Neural cell (in vitro differentiated cells): ENCODE measurements at regions not wholly inside any gene's neighbourhood (a gene's known extent, or its start where the extent isn't known, plus 50 kb on each side); places are given as distances from the start of the nearest gene placed in this dataset.

Experiments used
- H2AFZ ChIP-seq: fragments of 200-600, 300-800 bp; sonication (generic), shearing (Covaris generic); 2 replicates; pipeline ENCODE4 v1.6.0; 2014; ENCODE audit warnings: low read depth, mild to moderate bottlenecking, antibody characterized with exemption, low read length, moderate library complexity
- H3F3A ChIP-seq: fragments of 200-600 bp; shearing (Covaris generic); 2 replicates; pipeline ENCODE4 v1.6.1; 2016; ENCODE audit warnings: mild to moderate bottlenecking, moderate library complexity, mixed read lengths, antibody characterized with exemption, low read length; ENCODE audit not compliant: insufficient read depth, poor library complexity, severe bottlenecking
- H3K27ac ChIP-seq: fragments of 200-600, 300-800 bp; sonication (generic), shearing (Covaris generic); 2 replicates; pipeline ENCODE4 v1.5.1; 2014; ENCODE audit warnings: mild to moderate bottlenecking, low read length, moderate library complexity
- H3K27me3 ChIP-seq: fragments of 300-800, 200-600 bp; sonication (generic), shearing (Covaris generic); 2 replicates; pipeline ENCODE4 v1.6.0; 2014; ENCODE audit warnings: mild to moderate bottlenecking, low read depth, low read length, moderate library complexity; ENCODE audit not compliant: insufficient read depth
- H3K36me3 ChIP-seq: fragments of 300-800, 200-600 bp; sonication (generic), shearing (Covaris generic); 2 replicates; pipeline ENCODE4 v1.5.1; 2014; ENCODE audit warnings: mild to moderate bottlenecking, antibody characterized with exemption, low read length, moderate library complexity; ENCODE audit not compliant: insufficient read depth
- H3K4me2 ChIP-seq: fragments of 300-800, 200-600 bp; sonication (generic), shearing (Covaris generic); 2 replicates; pipeline ENCODE4 v1.6.0; 2014; ENCODE audit warnings: mild to moderate bottlenecking, low read length
- H3K4me3 ChIP-seq: fragments of 300-800, 200-600 bp; sonication (generic), shearing (Covaris generic); 2 replicates; pipeline ENCODE4 v1.5.1; 2014; ENCODE audit warnings: mild to moderate bottlenecking, low read length, moderate library complexity
- H3K79me2 ChIP-seq: fragments of 200-600 bp; shearing (Covaris generic); replicated peaks from 2 replicates; pipeline ENCODE4 v1.6.0; 2014; ENCODE audit warnings: mild to moderate bottlenecking, low read length, moderate library complexity; ENCODE audit not compliant: insufficient read depth
- H3K9ac ChIP-seq: fragments of 300-800, 200-600 bp; sonication (generic), shearing (Covaris generic); 2 replicates; pipeline ENCODE4 v1.6.1; 2016; ENCODE audit warnings: mild to moderate bottlenecking, low read length, mixed read lengths
- H3K9me2 ChIP-seq: fragments of 200-600 bp; shearing (Covaris generic); 2 replicates; pipeline ENCODE4 v1.6.1; 2016; ENCODE audit warnings: mild to moderate bottlenecking, low read length, mixed read lengths; ENCODE audit not compliant: insufficient read depth
- H3K9me3 ChIP-seq: fragments of 200-600, 300-800 bp; sonication (generic), shearing (Covaris generic); 2 replicates; pipeline ENCODE4 v1.6.1; 2016; ENCODE audit warnings: mild to moderate bottlenecking, mixed run types, low read length, moderate library complexity, mixed read lengths
- H4K20me1 ChIP-seq: fragments of 200-600 bp; shearing (Covaris generic); 2 replicates; pipeline ENCODE4 v1.6.1; 2016; ENCODE audit warnings: mild to moderate bottlenecking, mixed run types; ENCODE audit not compliant: insufficient read depth
- EP300 ChIP-seq: fragments of 450-650 bp; conservative IDR thresholded peaks from 2 replicates; pipeline ENCODE4 v1.6.1; 2014; ENCODE audit warnings: antibody characterized with exemption, mild to moderate bottlenecking, moderate library complexity; ENCODE audit not compliant: poor library complexity, severe bottlenecking
- EZH2 ChIP-seq: fragments of 200-600, 300-800 bp; shearing (Covaris generic), sonication (generic); IDR thresholded peaks from 2 replicates; pipeline ENCODE4 v1.6.1; 2014; ENCODE audit warnings: antibody characterized with exemption, low read length, borderline replicate concordance, mild to moderate bottlenecking; ENCODE audit not compliant: insufficient read depth, poor library complexity, severe bottlenecking
- POLR2AphosphoS5 ChIP-seq: IDR thresholded peaks from 2 replicates; pipeline ENCODE4 v1.6.1; 2012
- RAD21 ChIP-seq: fragments of 450-650 bp; conservative IDR thresholded peaks from 2 replicates; pipeline ENCODE4 v1.6.1; 2014; ENCODE audit warnings: antibody characterized with exemption, mild to moderate bottlenecking, moderate library complexity
- REST ChIP-seq: IDR thresholded peaks from 2 replicates; pipeline ENCODE4 v1.6.1; 2012; ENCODE audit warnings: borderline replicate concordance
- TAF1 ChIP-seq: IDR thresholded peaks from 2 replicates; pipeline ENCODE4 v1.6.1; 2012; ENCODE audit warnings: low read depth
- TF ChIP-seq, protein P1 (sequence below): fragments of 450-650 bp; IDR thresholded peaks from 2 replicates; pipeline ENCODE4 v1.5.1; 2014; ENCODE audit warnings: antibody characterized with exemption, mild to moderate bottlenecking, moderate library complexity; ENCODE audit not compliant: poor library complexity, severe bottlenecking

GRCh38 chr1:239997160-239997514 is 94.5 kb upstream of the FMN2 start:
- Histone ChIP-seq H3K9me3 (no peaks in the 10 kb centered on the region), H3K79me2 (no peaks in the 10 kb centered on the region), H4K20me1 (no peaks in the 10 kb centered on the region), H3K27ac (no peak overlapping the region), H2AFZ (no peak overlapping the region), H3F3A (no peaks in the 10 kb centered on the region), H3K36me3 (no peaks in the 10 kb centered on the region), H3K4me3 (no peak overlapping the region), H3K4me2 (no peak overlapping the region), H3K9me2 (no peaks in the 10 kb centered on the region), H3K27me3 (no peaks in the 10 kb centered on the region), H3K9ac (no peak overlapping the region)
- no peak for TF ChIP-seq TAF1
- TF ChIP-seq POLR2AphosphoS5 = no peak

DNA sequence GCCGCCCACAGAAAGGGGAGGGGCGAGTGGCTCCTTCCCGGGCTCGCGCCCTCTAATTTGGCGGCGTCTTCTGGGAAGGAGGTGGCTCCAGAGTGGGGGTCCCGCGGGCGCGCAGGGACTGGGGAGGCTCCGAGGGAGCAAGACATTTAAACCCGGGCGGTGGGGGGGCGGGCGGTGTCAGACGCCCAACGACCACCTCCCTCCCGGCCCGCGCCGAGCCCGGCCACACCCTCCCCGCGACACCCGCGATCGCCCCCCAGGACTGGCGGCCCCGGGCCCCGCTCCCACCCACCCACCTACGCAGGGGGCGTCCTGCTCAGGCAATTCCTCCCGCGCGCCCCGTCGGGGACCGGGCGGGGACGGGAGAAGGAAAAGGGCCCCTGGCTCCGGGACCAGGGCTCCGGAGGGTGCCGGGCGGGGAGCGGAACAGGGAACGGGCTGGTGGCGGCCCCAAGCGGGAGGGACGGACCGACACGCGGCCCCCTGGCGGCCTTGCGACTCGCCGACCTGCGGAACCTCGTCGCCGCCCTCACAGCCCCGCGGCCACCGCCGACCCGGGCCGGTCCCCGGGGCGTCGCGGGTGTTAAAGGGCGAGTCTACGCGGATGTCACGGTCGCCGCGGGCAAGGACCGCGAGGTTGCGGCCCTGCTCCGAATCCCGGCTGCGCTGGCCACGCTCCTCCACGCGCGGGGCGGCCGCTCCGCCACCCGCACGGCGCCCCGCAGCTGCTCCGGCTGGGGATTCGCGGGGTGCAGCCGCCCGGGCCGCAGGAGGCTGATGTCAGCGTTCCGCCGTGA is 94.0 kb upstream of the FMN2 start:
- Histone ChIP-seq H3K36me3 (no peaks in the 10 kb centered on the region), H3K4me3 (no peak overlapping the region), H3K9ac (no peak overlapping the region), H4K20me1 (no peaks in the 10 kb centered on the region), H2AFZ (no peak overlapping the region), H3K9me3 (no peaks in the 10 kb centered on the region), H3K4me2 (no peak overlapping the region), H3K79me2 (no peaks in the 10 kb centered on the region), H3F3A (no peaks in the 10 kb centered on the region), H3K9me2 (no peaks in the 10 kb centered on the region), H3K27ac (no peak overlapping the region), H3K27me3 (no peaks in the 10 kb centered on the region)
- TF ChIP-seq RAD21 (no peak), EZH2 (no peak), EP300 (no peak), POLR2AphosphoS5 (no peak)

DNA sequence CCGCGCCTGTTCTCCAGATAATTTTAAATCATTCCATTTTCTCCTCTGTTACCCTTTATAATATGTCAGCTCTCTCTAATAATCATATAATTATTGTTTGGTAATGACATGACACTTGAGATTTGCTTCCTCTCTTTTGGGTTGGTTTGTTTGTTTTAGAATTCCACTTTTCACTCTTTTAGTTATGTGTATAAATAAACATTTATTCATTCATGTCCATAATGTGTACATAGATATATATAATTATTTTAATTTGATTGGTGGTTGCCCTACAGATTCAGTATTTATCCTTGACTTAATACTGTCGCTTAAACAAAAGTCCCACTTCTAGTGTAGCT is 93.4 kb upstream of the FMN2 start:
- Histone ChIP-seq H3F3A (no peaks in the 10 kb centered on the region), H4K20me1 (no peaks in the 10 kb centered on the region), H3K79me2 (no peaks in the 10 kb centered on the region), H3K9me3 (no peaks in the 10 kb centered on the region), H3K4me2 (no peak overlapping the region), H3K27ac (no peak overlapping the region), H3K9ac (no peak overlapping the region), H3K4me3 (no peak overlapping the region), H3K36me3 (no peaks in the 10 kb centered on the region), H3K9me2 (no peaks in the 10 kb centered on the region), H2AFZ (no peak overlapping the region), H3K27me3 (no peaks in the 10 kb centered on the region)
- TF ChIP-seq, protein P1, sequence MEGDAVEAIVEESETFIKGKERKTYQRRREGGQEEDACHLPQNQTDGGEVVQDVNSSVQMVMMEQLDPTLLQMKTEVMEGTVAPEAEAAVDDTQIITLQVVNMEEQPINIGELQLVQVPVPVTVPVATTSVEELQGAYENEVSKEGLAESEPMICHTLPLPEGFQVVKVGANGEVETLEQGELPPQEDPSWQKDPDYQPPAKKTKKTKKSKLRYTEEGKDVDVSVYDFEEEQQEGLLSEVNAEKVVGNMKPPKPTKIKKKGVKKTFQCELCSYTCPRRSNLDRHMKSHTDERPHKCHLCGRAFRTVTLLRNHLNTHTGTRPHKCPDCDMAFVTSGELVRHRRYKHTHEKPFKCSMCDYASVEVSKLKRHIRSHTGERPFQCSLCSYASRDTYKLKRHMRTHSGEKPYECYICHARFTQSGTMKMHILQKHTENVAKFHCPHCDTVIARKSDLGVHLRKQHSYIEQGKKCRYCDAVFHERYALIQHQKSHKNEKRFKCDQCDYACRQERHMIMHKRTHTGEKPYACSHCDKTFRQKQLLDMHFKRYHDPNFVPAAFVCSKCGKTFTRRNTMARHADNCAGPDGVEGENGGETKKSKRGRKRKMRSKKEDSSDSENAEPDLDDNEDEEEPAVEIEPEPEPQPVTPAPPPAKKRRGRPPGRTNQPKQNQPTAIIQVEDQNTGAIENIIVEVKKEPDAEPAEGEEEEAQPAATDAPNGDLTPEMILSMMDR = no peak
- TF ChIP-seq TAF1 (no peak), REST (no peak), EZH2 (no peak)
